Panc1 (cell line): ENCODE measurements at regions not wholly inside any gene's neighbourhood (a gene's known extent, or its start where the extent isn't known, plus 50 kb on each side); places are given as distances from the start of the nearest gene placed in this dataset.

Experiments
- ATAC-seq: fragments of 200-7000 bp; cut with Tn5 transposase; 2 replicates; pipeline ENCODE4 v1.9.1; 2020; ENCODE audit warnings: mild to moderate bottlenecking, moderate library complexity
- BruUV-seq: library from RNA; stranded (reverse); fragments of 400-500 nt; replicated peaks from 2 replicates; lab custom pipeline; 2021; lab: Mats Ljungman, UMichigan
- CTCF ChIA-PET: fragments of 300-600 bp; sonication (Branson Sonifier 250); formaldehyde crosslinking; loops from one replicate; lab custom pipeline; 2022; ENCODE audit warnings: antibody characterized with exemption; lab: Charles Lee
- POLR2A ChIA-PET: fragments of 300-600 bp; sonication (Branson Sonifier 250); formaldehyde crosslinking; loops from one replicate; lab custom pipeline; 2022; ENCODE audit warnings: antibody characterized with exemption; lab: Charles Lee
- DNase-seq: peaks from one replicate; pipeline ENCODE4 v3.0.0-alpha.2; 2010; ENCODE audit warnings: low read depth, low spot score
- H3K27ac ChIP-seq: 2 replicates; pipeline ENCODE4 v1.5.1; 2011; ENCODE audit warnings: mild to moderate bottlenecking, low read length, inconsistent platforms
- H3K27me3 ChIP-seq: fragments of 200-500 bp; sonication (Bioruptor generic); 2 replicates; pipeline ENCODE4 v1.6.0; 2014; ENCODE audit warnings: low read length, inconsistent platforms; ENCODE audit not compliant: control insufficient read depth, insufficient read depth
- H3K36me3 ChIP-seq: fragments of 200-500 bp; sonication (Bioruptor generic); 2 replicates; pipeline ENCODE4 v1.5.1; 2014; ENCODE audit warnings: inconsistent platforms, mild to moderate bottlenecking, low read length, moderate library complexity; ENCODE audit not compliant: control insufficient read depth, insufficient read depth
- H3K4me1 ChIP-seq: 2 replicates; pipeline ENCODE4 v1.5.1; 2011; ENCODE audit warnings: inconsistent platforms, mild to moderate bottlenecking, low read length, moderate library complexity; ENCODE audit not compliant: control insufficient read depth, insufficient read depth
- H3K4me3 ChIP-seq, 2 experiments: 2 replicates each; pipeline ENCODE4 v1.5.1; 2011 to 2012; ENCODE audit warnings: low read depth in 2 of 2, low read length in 2 of 2, mild to moderate bottlenecking in 2 of 2, inconsistent platforms in 1 of 2, moderate library complexity in 1 of 2
- H3K9me3 ChIP-seq: fragments of 200-500 bp; sonication (Bioruptor generic); 2 replicates; pipeline ENCODE4 v1.5.1; 2014; ENCODE audit warnings: low read depth, mild to moderate bottlenecking, inconsistent platforms, low read length, moderate library complexity; ENCODE audit not compliant: control insufficient read depth, insufficient read depth
- CTCF ChIP-seq: fragments of 450-650 bp; IDR thresholded peaks from 2 replicates; pipeline ENCODE4 v1.5.1; 2017; ENCODE audit warnings: mild to moderate bottlenecking
- POLR2AphosphoS5 ChIP-seq: IDR thresholded peaks from 2 replicates; pipeline ENCODE4 v1.6.1; 2012; ENCODE audit warnings: mild to moderate bottlenecking, low read depth, low read length, moderate library complexity
- REST ChIP-seq, 2 experiments: IDR thresholded peaks; 2 replicates each; pipeline ENCODE4 v1.6.1; 2011 to 2012; ENCODE audit warnings: low read depth in 2 of 2, control low read depth in 1 of 2, low read length in 1 of 2, mild to moderate bottlenecking in 1 of 2, moderate library complexity in 1 of 2; ENCODE audit not compliant: insufficient read depth in 1 of 2
- SIN3A ChIP-seq: IDR thresholded peaks from 2 replicates; pipeline ENCODE4 v1.6.1; 2012; ENCODE audit warnings: low read depth, mild to moderate bottlenecking, low read length, moderate library complexity, borderline replicate concordance; ENCODE audit not compliant: insufficient read depth
- TCF7L2 ChIP-seq: IDR thresholded peaks from 2 replicates; pipeline ENCODE4 v1.6.1; 2011; ENCODE audit warnings: mild to moderate bottlenecking, low read depth, low read length, inconsistent platforms
- in situ Hi-C: cut with HindIII; loops from 2 replicates; pipeline ENCODE4 v1.10.0; 2016; ENCODE audit warnings: low sequenced_read_pairs, low pct_unique_long_range_greater_than_20kb
- intact Hi-C: fragments of 100-400 bp; cut with micrococcal nuclease; formaldehyde crosslinking; loops from one replicate; pipeline ENCODE4 v1.10.0; 2022; ENCODE audit not compliant: unreplicated experiment

GRCh38 chr10:113993489-113993991 is 50.1 kb upstream of the ADRB1 start:
- CTCF ChIA-PET: no interaction called here
- no peak for DNase-seq

More at GRCh38 chr10:113993489-113993991, 50.1 kb upstream of the ADRB1 start:
- Histone ChIP-seq H3K36me3 (no peaks in the 10 kb centered on the region), H3K4me3 (no peak overlapping the region), H3K27ac (no peak overlapping the region), H3K9me3 (no peaks in the 10 kb centered on the region), H3K4me1 (peaks cover 3% of the 10 kb centered on the region; the same call in 1 of the 2 replicates), H3K27me3 (no peaks in the 10 kb centered on the region)
- TF ChIP-seq TCF7L2: no peak
- no peak for TF ChIP-seq REST (IDR thresholded peaks at IDR 0.05; ENCODE audit: insufficient read depth in 1 of 2, low read depth in 2 of 2, low read length in 1 of 2)
- TF ChIP-seq CTCF: no peak
- TF ChIP-seq POLR2AphosphoS5: no peak
- TF ChIP-seq SIN3A: no peak
- intact Hi-C loops (no loop called here), in situ Hi-C loops (no loop called here)
- POLR2A ChIA-PET: interaction anchor here (0.6 to 0.7 kb wide), 3 partner anchors 10 to 283 kb away, joined by 4 to 5 read pairs (median 4); no protein-coding TSS in a partner anchor
- no TSS peak for BruUV-seq
- no peak for ATAC-seq
